ENCODE measurements at regions not wholly inside any gene's neighbourhood (a gene's known extent, or its start where the extent isn't known, plus 50 kb on each side); places are given as distances from the start of the nearest gene placed in this dataset.

GRCh38 chr7:91632234-91632940, 248.1 kb downstream of the MTERF1 start:
- TF ChIP-seq EP300 (IDR thresholded peaks at IDR 0.05) (no peak), POLR2A (IDR thresholded peaks at IDR 0.05) (no peak), POLR2AphosphoS5 (IDR thresholded peaks at IDR 0.05) (no peak), CTCF (IDR thresholded peaks at IDR 0.05) (no peak)
- 63% methylated on average over 3 of the region's 3 CpGs for WGBS
- no peak overlapping the region for H3K27ac ChIP-seq
- DNase-seq (ENCODE audit: low spot score in 2 of 2) = no peak
- H3K27me3 ChIP-seq = no peaks in the 10 kb centered on the region
- H3K9me3 ChIP-seq = no peaks in the 10 kb centered on the region
- no peak overlapping the region for H3K4me3 ChIP-seq
- peaks cover 4% of the 10 kb centered on the region for H3K4me1 ChIP-seq
- no peaks in the 10 kb centered on the region for H3K36me3 ChIP-seq

- Histone ChIP-seq H3K27me3 (no peaks in the 10 kb centered on the region), H3K27ac (no peak overlapping the region), H3K9me3 (no peaks in the 10 kb centered on the region), H3K36me3 (no peaks in the 10 kb centered on the region), H3K4me1 (peaks cover 4% of the 10 kb centered on the region), H3K4me3 (no peak overlapping the region)
- TF ChIP-seq POLR2A (IDR thresholded peaks at IDR 0.05) = no peak
- no peak for TF ChIP-seq POLR2AphosphoS5 (IDR thresholded peaks at IDR 0.05)
- no peak for TF ChIP-seq CTCF (IDR thresholded peaks at IDR 0.05)
- no peak for TF ChIP-seq EP300 (IDR thresholded peaks at IDR 0.05)
- WGBS = 90% methylated on average over 8 of the region's 8 CpGs
- DNase-seq (ENCODE audit: low spot score in 2 of 2) = no peak
Observed at GRCh38 chr7:91633013-91633441, 247.5 kb downstream of the MTERF1 start.

- Histone ChIP-seq H3K27me3 (no peaks in the 10 kb centered on the region), H3K27ac (no peak overlapping the region), H3K9me3 (no peaks in the 10 kb centered on the region), H3K4me1 (peaks cover 4% of the 10 kb centered on the region), H3K36me3 (no peaks in the 10 kb centered on the region), H3K4me3 (no peak overlapping the region)
- no peak for DNase-seq (ENCODE audit: low spot score in 2 of 2)
- TF ChIP-seq EP300 (IDR thresholded peaks at IDR 0.05) (no peak), POLR2AphosphoS5 (IDR thresholded peaks at IDR 0.05) (no peak), CTCF (IDR thresholded peaks at IDR 0.05) (no peak), POLR2A (IDR thresholded peaks at IDR 0.05) (no peak)
- WGBS = 59% methylated on average over 3 of the region's 3 CpGs
Observed at GRCh38 chr7:91634485-91635177, 245.9 kb downstream of the MTERF1 start.

GRCh38 chr7:91636129-91636724, 244.3 kb downstream of the MTERF1 start:
- 68% methylated on average over 6 of the region's 6 CpGs for WGBS
- DNase-seq (ENCODE audit: low spot score in 2 of 2) = no peak
- Histone ChIP-seq H3K27ac (no peak overlapping the region), H3K36me3 (no peaks in the 10 kb centered on the region), H3K4me1 (peaks cover 4% of the 10 kb centered on the region), H3K27me3 (no peaks in the 10 kb centered on the region), H3K9me3 (no peaks in the 10 kb centered on the region), H3K4me3 (no peak overlapping the region)
- TF ChIP-seq POLR2A (IDR thresholded peaks at IDR 0.05) (no peak), CTCF (IDR thresholded peaks at IDR 0.05) (peak; percentile 18 to 43)

- Histone ChIP-seq H3K4me1 (peaks cover 4% of the 10 kb centered on the region), H3K4me3 (no peak overlapping the region), H3K36me3 (no peaks in the 10 kb centered on the region), H3K9me3 (no peaks in the 10 kb centered on the region), H3K27ac (no peak overlapping the region), H3K27me3 (no peaks in the 10 kb centered on the region)
- WGBS = 40% methylated on average over 2 of the region's 2 CpGs
- DNase-seq (ENCODE audit: low spot score in 2 of 2) = no peak
- TF ChIP-seq POLR2AphosphoS5 (IDR thresholded peaks at IDR 0.05) (no peak), POLR2A (IDR thresholded peaks at IDR 0.05) (no peak)
Observed at GRCh38 chr7:91636728-91637127, 243.8 kb downstream of the MTERF1 start.

All from suprapubic skin (tissue), 4 donors.